Ishikawa (cell line): ENCODE measurements at regions not wholly inside any gene's neighbourhood (a gene's known extent, or its start where the extent isn't known, plus 50 kb on each side); places are given as distances from the start of the nearest gene placed in this dataset.

Experiments used
- CEBPB ChIP-seq: IDR thresholded peaks from 2 replicates; pipeline ENCODE4 v1.6.1; 2012
- EP300 ChIP-seq: IDR thresholded peaks from 2 replicates; pipeline ENCODE4 v1.6.1; 2012; ENCODE audit warnings: borderline replicate concordance
- RAD21 ChIP-seq: IDR thresholded peaks from 2 replicates; pipeline ENCODE4 v1.6.1; 2012; ENCODE audit warnings: low read depth
- REST ChIP-seq: IDR thresholded peaks from 2 replicates; pipeline ENCODE4 v1.6.1; 2012; ENCODE audit warnings: low read depth, mild to moderate bottlenecking
- TAF1 ChIP-seq: IDR thresholded peaks from 2 replicates; pipeline ENCODE4 v1.6.1; 2012; ENCODE audit warnings: low read depth, mild to moderate bottlenecking
- YY1 ChIP-seq: IDR thresholded peaks from 2 replicates; pipeline ENCODE4 v1.6.1; 2012; ENCODE audit warnings: low read depth
- TF ChIP-seq, protein P1 (sequence below): IDR thresholded peaks from 2 replicates; pipeline ENCODE4 v1.6.1; 2012

- TF ChIP-seq TAF1, result no peak
- TF ChIP-seq EP300, result no peak
- no peak for TF ChIP-seq REST
- TF ChIP-seq CEBPB, result no peak
- no peak for TF ChIP-seq YY1
- TF ChIP-seq, protein P1, sequence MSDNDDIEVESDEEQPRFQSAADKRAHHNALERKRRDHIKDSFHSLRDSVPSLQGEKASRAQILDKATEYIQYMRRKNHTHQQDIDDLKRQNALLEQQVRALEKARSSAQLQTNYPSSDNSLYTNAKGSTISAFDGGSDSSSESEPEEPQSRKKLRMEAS, result no peak
- TF ChIP-seq RAD21, result no peak
Measured at GRCh38 chr5:110309222-110309621, 417.2 kb downstream of the TMEM232 start.
